ENCODE measurements at regions not wholly inside any gene's neighbourhood (a gene's known extent, or its start where the extent isn't known, plus 50 kb on each side); places are given as distances from the start of the nearest gene placed in this dataset.

GRCh38 chr10:71075086-71075758 is 137.1 kb upstream of the UNC5B start:
- TF ChIP-seq ZNF24 (tag by site-specific recombination; IDR thresholded peaks at IDR 0.05): no peak
- no peak for TF ChIP-seq CTCF (tag by site-specific recombination; IDR thresholded peaks at IDR 0.05)

All from HEK293 (cell line).